ENCODE measurements at regions not wholly inside any gene's neighbourhood (a gene's known extent, or its start where the extent isn't known, plus 50 kb on each side); places are given as distances from the start of the nearest gene placed in this dataset.

GRCh38 chr1:38746941-38747600 lies 112.5 kb downstream of the RRAGC start:
- H3K4me3 ChIP-seq (ENCODE audit: low read depth, low read length): no peak overlapping the region
- no peak for TF ChIP-seq CTCF (IDR thresholded peaks at IDR 0.05; ENCODE audit: low read depth, low read length)

DNA sequence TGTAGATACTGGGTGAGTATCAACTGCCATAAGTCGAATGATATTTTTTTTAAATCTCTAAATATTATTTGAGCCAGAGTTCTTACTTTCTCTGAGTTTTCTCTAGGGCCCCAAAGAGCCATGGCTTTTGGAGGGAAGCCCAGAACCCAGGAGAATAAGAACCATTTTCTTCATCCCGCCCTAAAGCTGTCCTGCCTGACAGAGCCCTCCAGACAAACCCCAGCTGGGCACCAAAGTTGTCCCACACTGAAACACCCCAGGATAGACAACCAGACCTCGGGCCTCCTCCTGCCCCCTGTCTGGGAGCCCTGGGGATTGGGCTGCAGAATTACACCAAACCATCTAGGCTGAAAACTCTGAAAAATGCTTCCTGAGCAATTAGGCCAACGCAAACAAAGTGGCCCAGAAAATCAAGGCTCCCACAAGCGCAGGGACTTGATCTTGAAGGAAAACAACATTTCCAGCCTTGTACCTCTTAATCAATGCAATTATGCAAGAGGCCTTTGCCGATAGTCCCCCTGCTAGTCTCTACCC lies 113.1 kb downstream of the RRAGC start:
- no peak for TF ChIP-seq CTCF (IDR thresholded peaks at IDR 0.05; ENCODE audit: low read depth, low read length)
- no peak overlapping the region for H3K4me3 ChIP-seq (ENCODE audit: low read depth, low read length)

- TF ChIP-seq CTCF (IDR thresholded peaks at IDR 0.05; ENCODE audit: low read depth, low read length): no peak
- H3K4me3 ChIP-seq (ENCODE audit: low read depth, low read length): no peak overlapping the region
Observed at GRCh38 chr1:38745476-38746401, 113.8 kb downstream of the RRAGC start.

DNA sequence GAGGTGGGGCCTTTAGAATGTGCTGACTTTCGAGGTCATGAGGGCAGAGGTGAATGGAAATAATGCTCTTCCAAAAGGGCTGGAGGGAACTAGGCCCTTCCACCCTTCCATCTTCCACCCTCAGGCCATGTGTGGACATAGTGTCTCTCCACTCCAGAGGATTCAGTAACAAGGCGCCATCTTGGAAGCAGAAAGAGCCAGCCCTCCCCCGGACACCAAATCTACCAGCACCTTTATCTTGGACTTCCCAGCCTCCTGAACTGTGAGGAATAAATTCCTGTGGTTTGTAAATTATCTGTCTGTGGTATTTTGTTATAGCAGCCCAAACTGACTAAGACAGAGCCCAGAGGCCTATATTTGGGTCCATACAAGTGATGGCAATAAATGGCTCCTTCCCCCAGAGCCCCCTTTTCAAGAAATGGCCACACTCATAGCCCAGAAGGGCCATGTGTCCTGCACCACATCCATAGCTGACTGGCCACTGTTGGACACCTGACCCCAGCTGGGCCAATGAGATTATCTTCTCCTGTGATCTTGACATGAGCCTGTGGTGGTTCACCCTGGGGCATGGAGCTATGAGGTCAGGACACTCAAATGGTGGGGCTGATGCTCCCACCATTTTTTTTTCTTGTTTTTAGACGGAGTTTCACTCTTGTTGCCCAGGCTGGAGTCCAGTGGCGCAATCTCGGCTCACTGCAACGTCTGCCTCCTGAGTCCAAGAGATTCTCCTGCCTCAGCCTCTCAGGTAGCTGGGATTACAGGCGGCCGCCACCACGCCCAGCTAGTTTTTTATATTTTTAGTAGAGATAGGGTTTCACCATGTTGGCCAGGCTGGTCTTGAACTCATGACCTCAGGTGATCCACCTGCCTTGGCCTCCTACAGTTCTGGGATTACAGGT lies 114.9 kb downstream of the RRAGC start:
- H3K4me3 ChIP-seq (ENCODE audit: low read depth, low read length): no peak overlapping the region
- TF ChIP-seq CTCF (IDR thresholded peaks at IDR 0.05; ENCODE audit: low read depth, low read length): no peak

DNA sequence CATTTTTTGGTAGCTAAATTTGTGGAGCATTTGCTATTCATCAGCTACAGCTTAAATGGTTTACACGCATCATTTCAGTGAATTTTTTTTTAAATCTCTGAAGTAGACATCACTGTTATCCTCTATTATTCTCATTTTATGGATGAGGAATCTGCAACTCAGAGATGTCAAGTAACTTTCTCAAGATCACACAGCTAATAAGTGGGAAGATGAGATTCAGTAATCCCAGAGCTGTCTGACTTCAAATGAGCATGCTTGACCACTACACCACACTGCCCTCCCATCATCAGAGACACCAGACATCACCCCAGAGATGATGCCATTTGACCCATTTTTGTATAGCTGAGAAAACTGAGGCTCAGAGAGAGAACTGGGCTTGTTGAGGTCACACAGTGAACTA lies 116.4 kb downstream of the RRAGC start:
- no peak overlapping the region for H3K4me3 ChIP-seq (ENCODE audit: low read depth, low read length)
- no peak for TF ChIP-seq CTCF (IDR thresholded peaks at IDR 0.05; ENCODE audit: low read depth, low read length)

DNA sequence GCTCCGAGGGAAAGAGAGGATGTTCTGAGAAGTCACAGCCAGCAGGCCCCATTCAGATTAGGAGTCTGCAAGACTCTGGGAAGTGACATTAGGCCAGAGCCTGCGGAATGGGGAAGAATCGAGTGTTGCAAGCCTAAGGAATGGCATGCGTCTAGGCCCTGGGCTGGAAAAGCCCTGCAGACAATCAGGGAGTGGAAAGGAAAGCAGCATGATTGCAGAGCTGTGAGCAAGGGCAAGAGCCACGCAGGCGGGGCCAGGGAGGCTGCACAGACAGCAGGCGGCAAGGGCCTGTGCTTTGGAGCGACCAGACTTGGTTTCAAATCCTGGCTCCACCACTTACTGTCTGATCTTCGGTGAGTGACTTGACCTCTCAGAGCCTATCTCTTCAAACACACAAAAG lies 118.2 kb downstream of the RRAGC start:
- H3K4me3 ChIP-seq (ENCODE audit: low read depth, low read length): no peak overlapping the region
- TF ChIP-seq CTCF (IDR thresholded peaks at IDR 0.05; ENCODE audit: low read depth, low read length): no peak

Measured in WI38 (cell line).